K562 (cell line): ENCODE measurements at regions not wholly inside any gene's neighbourhood (a gene's known extent, or its start where the extent isn't known, plus 50 kb on each side); places are given as distances from the start of the nearest gene placed in this dataset. TPM values are rescaled to one million over a fixed set of nuclear protein-coding genes. Genes with fewer than 3 reads are reported as not detected.

Experiments used
- CEBPB ChIP-seq: fragments of 450-650 bp; IDR thresholded peaks from 2 replicates; pipeline ENCODE4 v1.6.1; 2016; ENCODE audit warnings: missing genetic modification characterization, missing compliant biosample characterization
- CHD1 ChIP-seq: fragments of 200-600 bp; sonication (generic); IDR thresholded peaks from one replicate; pipeline ENCODE4 v1.6.1; 2012; ENCODE audit warnings: mild to moderate bottlenecking, moderate library complexity, low read length, inconsistent platforms
- NCOA2 ChIP-seq, 2 experiments: fragments of 450-650 bp; IDR thresholded peaks; 2 replicates each; pipeline ENCODE4 v1.6.1; 2018; ENCODE audit warnings: mild to moderate bottlenecking in 2 of 2, moderate library complexity in 1 of 2; ENCODE audit not compliant: partially characterized antibody in 2 of 2
- NCOA6 ChIP-seq: fragments of 450-650 bp; IDR thresholded peaks from 2 replicates; pipeline ENCODE4 v1.6.1; 2017; ENCODE audit warnings: mild to moderate bottlenecking
- RFX7 ChIP-seq: fragments of 250-450 bp; sonication (Bioruptor Pico); IDR thresholded peaks from 2 replicates; pipeline ENCODE4 v1.5.1; 2021; ENCODE audit warnings: mild to moderate bottlenecking
- SREBF2 ChIP-seq: sonication (generic); formaldehyde crosslinking; IDR thresholded peaks from 2 replicates; pipeline ENCODE4 v1.4.0; 2020; ENCODE audit warnings: mild to moderate bottlenecking, missing genetic modification reagents
- TSC22D4 ChIP-seq: fragments of 450-650 bp; IDR thresholded peaks from 2 replicates; pipeline ENCODE4 v1.6.1; 2016; ENCODE audit warnings: missing genetic modification characterization, missing biosample characterization, control low read depth
- small RNA-seq: library from RNA; depleted of rRNA; stranded (forward); fragments of <200 nt; gene quantifications from one replicate; pipeline ENCODE3, GENCODE V24; 2014

DNA sequence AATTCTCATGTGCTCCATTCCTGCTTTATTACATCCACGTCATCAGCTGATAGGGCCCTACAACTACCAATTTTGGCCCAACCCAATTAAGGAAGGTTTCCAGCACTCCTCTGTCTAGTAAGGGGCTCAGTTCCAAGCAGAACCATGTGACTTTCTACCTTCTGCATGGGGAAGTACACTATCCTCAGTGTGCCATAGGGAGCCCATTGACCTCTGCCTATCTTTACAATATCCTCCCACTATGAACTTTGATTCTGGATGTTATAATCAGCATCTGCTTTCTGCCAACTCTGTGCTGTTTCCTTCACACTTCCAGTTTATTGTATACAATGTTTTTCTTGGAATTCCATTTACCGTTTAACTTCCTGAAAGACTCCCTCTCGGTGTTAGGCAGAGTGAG, 53.9 kb upstream of the GCFC2 start (continued):
- no peak for TF ChIP-seq RFX7
- no peak for TF ChIP-seq NCOA2 (IDR thresholded peaks at IDR 0.05; ENCODE audit: partially characterized antibody in 2 of 2)
- no peak for TF ChIP-seq NCOA6
- no peak for TF ChIP-seq CEBPB
- no peak for TF ChIP-seq TSC22D4 (tag)
- no peak for TF ChIP-seq CHD1
- no peak for TF ChIP-seq SREBF2

Small RNAs in the stretch of these regions (small RNA-seq; reads per million reads assigned to genes)
- gene RN7SKP164: not detected
